NCI-H82 treated with DMSO at 0.1 percent for 48 hours (cell line): ENCODE measurements at regions not wholly inside any gene's neighbourhood (a gene's known extent, or its start where the extent isn't known, plus 50 kb on each side); places are given as distances from the start of the nearest gene placed in this dataset.
A peak's percentile ranks its signal among the peaks of the same experiment; 100 is the strongest.

Experiments
- DNase-seq: peaks from one replicate; lab custom pipeline; 2025; ENCODE audit not compliant: unreplicated experiment; lab: John Stamatoyannopoulos, UW

DNA sequence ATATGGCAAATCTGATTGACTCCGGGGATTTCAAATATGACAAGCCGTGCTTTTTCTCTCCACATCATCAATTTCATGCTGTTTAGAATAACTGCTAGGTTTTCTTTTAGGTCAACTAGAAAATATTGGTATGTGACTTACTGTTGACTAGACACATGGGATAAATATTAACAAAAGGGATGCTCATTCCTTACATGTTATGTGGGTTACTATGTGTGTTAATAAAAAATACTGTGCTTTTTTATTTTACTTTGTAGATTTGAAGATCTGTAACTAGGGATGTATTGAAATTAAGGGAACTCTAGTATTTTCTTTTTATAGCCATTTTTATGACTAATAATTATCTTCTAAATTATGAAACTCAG, 264.6 kb upstream of the COL8A1 start:
- no peak for DNase-seq

- no peak for DNase-seq
Observed at GRCh38 chr3:99373088-99373845, 265.1 kb upstream of the COL8A1 start.

DNA sequence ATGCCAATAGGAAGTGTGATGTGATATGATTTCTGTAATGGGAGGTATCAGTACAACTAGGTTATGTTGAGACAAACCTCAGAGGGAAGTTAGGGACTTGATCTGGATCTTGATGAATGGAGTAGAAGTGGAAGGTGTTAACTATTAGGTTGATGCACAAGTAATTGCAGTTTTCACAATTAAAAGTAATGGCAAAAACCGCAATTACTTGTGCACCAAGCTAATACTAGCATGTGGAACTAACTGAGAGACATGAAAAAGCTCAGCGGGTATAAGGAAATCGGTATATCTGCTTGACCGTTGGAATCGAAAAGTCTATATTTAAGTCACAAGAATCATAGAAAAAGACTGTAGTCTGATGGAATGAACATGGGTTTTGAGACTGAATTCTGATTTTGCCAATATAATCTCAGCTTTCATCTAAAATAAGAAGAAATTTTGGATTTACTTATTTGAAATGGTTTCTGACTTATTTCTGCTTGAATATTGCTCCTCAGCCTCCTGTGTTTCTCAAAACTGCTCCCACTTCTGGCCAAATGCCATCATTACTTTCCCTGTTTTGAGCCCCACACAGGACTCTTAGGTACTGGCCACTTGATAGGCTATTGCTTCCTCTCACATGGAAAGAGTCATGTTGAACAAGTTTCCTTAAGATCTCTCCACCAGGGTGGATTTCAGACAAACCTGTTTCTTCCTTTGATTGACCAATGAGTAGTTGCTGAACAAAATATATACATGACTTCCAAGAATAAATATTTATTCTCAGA, 271.5 kb upstream of the COL8A1 start:
- DNase-seq, result peak; percentile 13

- no peak for DNase-seq
Observed at GRCh38 chr3:99365979-99366378, 272.4 kb upstream of the COL8A1 start.

DNA sequence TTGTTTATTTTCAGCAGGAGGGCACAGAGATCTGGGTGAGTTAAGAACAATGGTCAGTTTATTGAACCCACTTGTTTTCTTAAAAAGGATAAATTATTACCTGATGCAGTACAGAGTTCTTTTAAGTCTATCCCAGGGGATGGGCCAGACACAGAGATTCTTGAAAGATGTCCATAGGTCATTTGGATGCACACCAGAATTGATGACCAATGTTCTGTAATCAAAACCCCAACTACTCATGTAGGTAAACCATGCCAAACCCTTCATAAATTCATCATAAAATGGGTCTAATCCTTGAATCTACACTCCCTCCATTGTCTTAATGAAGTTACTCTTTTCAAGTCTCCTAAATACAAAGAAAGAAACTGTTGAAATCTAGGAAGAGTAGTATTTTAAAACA, 273.0 kb upstream of the COL8A1 start:
- DNase-seq, result no peak

- no peak for DNase-seq
Observed at GRCh38 chr3:99357131-99357530, 281.3 kb upstream of the COL8A1 start.

DNA sequence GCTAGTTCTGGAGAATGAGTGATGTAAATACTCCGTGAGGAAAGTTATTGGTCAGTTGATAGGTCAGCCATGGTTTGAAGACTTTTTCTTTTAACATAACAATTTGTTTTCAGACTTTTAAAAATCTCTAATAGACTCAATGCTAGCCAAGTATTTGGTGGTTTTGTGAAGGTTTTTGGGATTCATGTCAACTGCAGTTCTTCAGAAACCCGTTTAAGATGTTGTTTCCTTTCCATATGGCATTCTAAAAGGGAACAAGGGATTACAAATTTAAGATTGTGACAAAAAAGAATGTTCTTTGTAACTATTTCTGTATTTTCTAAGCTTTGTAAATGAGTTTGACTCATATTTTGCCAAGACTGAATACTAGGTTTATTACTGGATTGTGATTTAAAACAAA, 281.7 kb upstream of the COL8A1 start:
- DNase-seq, result no peak

- DNase-seq, result no peak
Observed at GRCh38 chr3:99355465-99355864, 282.9 kb upstream of the COL8A1 start.

DNA sequence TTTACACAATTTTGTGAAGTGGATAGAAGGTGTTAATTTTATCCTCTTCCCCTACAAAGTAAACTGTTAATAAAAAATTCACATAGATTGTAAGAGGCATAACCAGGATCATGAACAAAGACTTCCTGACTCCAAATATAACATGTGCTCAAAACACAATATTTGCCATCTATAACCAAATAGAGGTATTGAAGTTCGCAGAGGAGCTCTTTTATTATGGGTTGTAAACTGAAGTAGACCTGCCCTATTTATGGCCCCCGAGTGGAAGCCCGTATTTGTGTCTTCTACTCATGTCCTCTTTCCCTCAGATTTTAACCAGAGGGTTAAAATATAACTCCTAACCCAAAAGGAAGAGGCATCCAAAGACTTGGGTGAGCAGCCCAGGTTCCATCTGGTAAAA, 285.6 kb upstream of the COL8A1 start:
- no peak for DNase-seq

GRCh38 chr3:99351122-99351521, 287.3 kb upstream of the COL8A1 start:
- no peak for DNase-seq

DNA sequence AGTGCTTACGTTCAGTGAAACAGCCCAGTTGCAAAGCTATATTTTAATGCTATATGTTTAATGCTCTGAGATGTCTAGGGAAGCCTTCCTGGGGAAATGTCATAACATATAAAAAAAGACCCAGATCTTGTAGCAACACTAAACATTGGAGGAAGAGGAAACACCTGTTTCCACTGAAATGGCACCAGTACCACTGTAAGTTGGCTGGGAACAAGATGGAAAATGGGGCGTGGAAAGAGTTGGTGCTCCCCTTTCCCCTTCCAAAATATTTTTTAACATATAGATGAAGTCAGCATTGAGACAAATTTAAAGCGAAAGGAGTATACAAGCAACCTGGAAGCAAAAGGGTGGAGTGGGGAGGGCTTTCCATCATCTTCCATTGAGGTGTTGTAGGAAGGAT, 289.9 kb upstream of the COL8A1 start:
- DNase-seq, result no peak

GRCh38 chr3:99344216-99344615, 294.2 kb upstream of the COL8A1 start:
- no peak for DNase-seq

DNA sequence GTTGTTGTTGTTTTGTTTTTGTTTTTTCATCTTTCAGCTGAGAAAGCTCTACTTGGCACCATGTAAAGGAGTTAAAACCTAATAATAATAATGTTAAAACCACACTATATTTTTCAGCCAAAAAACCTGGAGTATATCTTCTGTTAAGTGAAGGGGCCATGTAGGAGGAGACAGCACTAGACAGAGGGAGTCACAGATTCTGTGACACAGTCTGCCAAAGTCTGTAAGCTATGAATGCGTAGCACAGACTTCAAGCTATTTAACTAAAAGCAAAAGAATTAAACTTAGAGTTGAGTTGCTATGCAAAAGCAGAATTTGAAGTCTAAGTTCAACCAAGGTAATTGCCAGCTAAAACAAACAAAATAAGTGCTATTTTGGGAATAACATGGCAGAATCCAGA, 296.0 kb upstream of the COL8A1 start:
- DNase-seq, result no peak

DNA sequence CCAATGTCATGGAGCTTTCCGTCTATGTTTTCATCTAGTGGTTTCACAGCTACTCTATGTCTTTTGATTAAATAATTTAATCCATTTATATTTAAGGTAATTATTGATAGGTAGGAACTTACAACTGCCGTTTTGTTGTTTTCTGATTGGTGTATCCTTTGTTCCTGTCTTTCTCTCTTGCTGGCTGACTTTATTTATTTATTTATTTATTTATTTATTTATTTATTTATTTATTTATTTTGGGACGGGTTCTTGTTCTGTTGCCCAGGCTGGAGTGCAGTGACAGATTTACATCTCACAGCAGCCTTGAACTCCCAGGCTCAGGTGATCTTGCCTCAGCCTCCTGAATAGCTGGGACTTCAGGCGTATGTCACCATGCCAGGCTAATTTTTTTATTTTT, 299.2 kb upstream of the COL8A1 start:
- DNase-seq, result no peak

DNA sequence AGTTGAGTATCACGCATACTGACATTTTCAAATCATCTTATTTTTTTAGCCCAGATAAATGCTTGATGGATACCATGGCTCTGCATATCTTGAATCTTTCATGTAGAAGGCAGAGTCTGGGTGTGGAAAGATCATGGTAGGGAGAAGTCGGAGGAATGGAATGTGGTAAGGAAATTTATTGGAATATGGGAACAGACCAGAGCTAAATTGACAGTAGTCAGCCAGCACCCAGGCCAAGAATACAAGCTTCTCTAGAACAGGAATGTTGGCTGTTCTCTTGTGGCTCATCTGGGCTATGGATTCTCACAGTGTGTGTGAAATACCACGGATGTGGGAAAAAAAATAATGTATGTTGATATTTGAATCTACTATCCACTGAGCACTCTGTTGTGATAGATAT, 305.7 kb upstream of the COL8A1 start:
- DNase-seq, result no peak

GRCh38 chr3:99332276-99332675, 306.1 kb upstream of the COL8A1 start:
- no peak for DNase-seq

- no peak for DNase-seq
Observed at GRCh38 chr3:99330924-99331532, 307.4 kb upstream of the COL8A1 start.

- no peak for DNase-seq
Observed at GRCh38 chr3:99330281-99330680, 308.1 kb upstream of the COL8A1 start.

- no peak for DNase-seq
Observed at GRCh38 chr3:99325402-99325801, 313.0 kb upstream of the COL8A1 start.

DNA sequence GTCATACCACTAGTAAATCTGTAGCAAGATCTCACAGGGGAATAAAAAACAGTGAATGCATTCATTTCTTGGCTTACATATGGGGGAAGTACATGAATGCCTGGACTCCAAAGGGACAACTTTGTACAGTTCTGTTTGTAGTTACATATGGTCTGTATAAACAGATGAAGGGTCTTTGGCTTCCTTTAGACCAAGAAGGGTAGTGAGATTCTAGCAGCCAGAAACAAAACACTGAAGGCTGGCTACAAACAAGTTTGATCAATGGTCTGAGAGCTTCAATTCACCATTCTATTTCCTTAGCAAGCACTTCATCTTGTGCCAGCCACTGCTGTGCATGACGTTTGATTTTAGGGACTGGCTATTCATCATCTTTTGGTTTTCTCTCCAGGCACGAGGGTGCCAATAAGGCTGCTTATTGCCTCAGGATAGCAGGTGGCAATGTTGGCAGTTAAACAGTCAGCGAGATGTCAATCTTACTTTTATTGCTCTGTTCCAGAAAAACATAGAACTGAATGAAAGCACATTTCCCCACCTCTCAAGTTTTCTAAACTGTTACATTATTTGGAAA, 313.7 kb upstream of the COL8A1 start:
- no peak for DNase-seq

- no peak for DNase-seq
Observed at GRCh38 chr3:99323940-99324339, 314.5 kb upstream of the COL8A1 start.

GRCh38 chr3:99322551-99322950, 315.8 kb upstream of the COL8A1 start:
- DNase-seq, result no peak
